Erythroblast (primary cell): ENCODE measurements at regions not wholly inside any gene's neighbourhood (a gene's known extent, or its start where the extent isn't known, plus 50 kb on each side); places are given as distances from the start of the nearest gene placed in this dataset.

ENCODE experiments used
- GATA1 ChIP-seq: IDR thresholded peaks from 2 replicates; pipeline ENCODE4 v1.6.1; 2011; ENCODE audit warnings: low read depth, mild to moderate bottlenecking, control low read depth, low read length, moderate library complexity
- POLR2A ChIP-seq: IDR thresholded peaks from 2 replicates; pipeline ENCODE4 v1.6.1; 2011; ENCODE audit warnings: mild to moderate bottlenecking, low read length

DNA sequence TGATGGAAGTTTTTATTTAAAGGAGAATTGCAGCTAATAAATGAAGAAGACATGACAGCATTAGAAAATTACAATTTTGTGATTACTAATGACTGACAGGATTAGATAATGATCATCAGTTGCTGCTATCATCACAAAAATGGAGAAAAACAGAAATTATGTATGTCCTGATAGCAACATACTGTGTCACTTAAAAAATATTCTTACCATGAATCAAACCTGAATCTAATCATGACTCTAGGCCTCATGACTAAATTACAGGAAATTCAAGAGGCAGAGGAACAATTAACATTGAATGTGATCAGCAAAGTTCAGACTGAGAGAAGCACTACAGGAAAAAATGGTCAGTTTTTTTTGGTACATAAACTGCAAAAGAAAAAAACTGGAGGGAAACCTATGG, 147.8 kb downstream of the PMAIP1 start:
- TF ChIP-seq POLR2A: no peak
- no peak for TF ChIP-seq GATA1
